Effector memory CD4-positive, alpha-beta T cell (primary cell): ENCODE measurements at regions not wholly inside any gene's neighbourhood (a gene's known extent, or its start where the extent isn't known, plus 50 kb on each side); places are given as distances from the start of the nearest gene placed in this dataset.

Source experiments
- DNase-seq, 3 donors: peaks; one replicate each; pipeline ENCODE4 v3.0.0-alpha.2; 2020
- H3K27ac ChIP-seq: 2 replicates; pipeline ENCODE4 v1.7.0; 2013; ENCODE audit warnings: mild to moderate bottlenecking, low read length, moderate library complexity; ENCODE audit not compliant: insufficient read depth, poor library complexity, severe bottlenecking
- H3K27me3 ChIP-seq: replicated peaks from 2 replicates; pipeline ENCODE4 v1.7.0; 2013; ENCODE audit warnings: mild to moderate bottlenecking, low read length; ENCODE audit not compliant: insufficient read depth, control insufficient read depth, poor library complexity, severe bottlenecking
- H3K36me3 ChIP-seq: 2 replicates; pipeline ENCODE4 v1.7.0; 2013; ENCODE audit warnings: mild to moderate bottlenecking, low read length, moderate library complexity; ENCODE audit not compliant: control insufficient read depth, insufficient read depth
- H3K4me1 ChIP-seq: 2 replicates; pipeline ENCODE4 v1.7.0; 2013; ENCODE audit warnings: low read length, mild to moderate bottlenecking; ENCODE audit not compliant: control insufficient read depth, insufficient read depth, poor library complexity, severe bottlenecking
- H3K4me3 ChIP-seq: 2 replicates; pipeline ENCODE4 v1.7.0; 2013; ENCODE audit warnings: low read length, low read depth, mild to moderate bottlenecking; ENCODE audit not compliant: insufficient read depth, poor library complexity, severe bottlenecking
- H3K9me3 ChIP-seq: 2 replicates; pipeline ENCODE4 v1.7.0; 2013; ENCODE audit warnings: mild to moderate bottlenecking, low read length, moderate library complexity; ENCODE audit not compliant: control insufficient read depth

GRCh38 chr4:178081896-178082295 lies 639.7 kb upstream of the AGA start:
- no peaks in the 10 kb centered on the region for H3K27me3 ChIP-seq
- H3K27ac ChIP-seq: no peak overlapping the region
- H3K9me3 ChIP-seq: no peaks in the 10 kb centered on the region
- H3K4me1 ChIP-seq: no peaks in the 10 kb centered on the region
- no peak overlapping the region for H3K4me3 ChIP-seq
- no peak for DNase-seq
- no peaks in the 10 kb centered on the region for H3K36me3 ChIP-seq

DNA sequence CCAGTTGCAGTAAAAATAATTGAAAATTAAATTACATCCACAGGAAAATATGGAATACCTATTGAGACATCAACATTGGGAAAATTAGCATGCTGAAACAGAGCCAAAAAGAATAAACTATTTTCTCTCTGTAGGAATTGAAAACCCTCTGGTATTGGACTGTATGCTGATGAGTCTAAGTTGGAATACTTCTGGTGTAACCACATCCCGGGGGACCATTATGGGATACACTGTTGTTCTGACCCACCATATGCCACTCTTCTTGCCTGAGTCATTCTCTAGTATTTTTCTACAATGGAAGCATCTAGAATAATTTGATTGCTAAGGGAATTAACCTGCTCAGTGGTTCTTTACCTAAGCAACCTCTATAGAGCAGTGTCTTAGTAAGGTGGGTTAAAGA lies 640.7 kb upstream of the AGA start:
- Histone ChIP-seq H3K27ac (no peak overlapping the region), H3K9me3 (no peaks in the 10 kb centered on the region), H3K27me3 (no peaks in the 10 kb centered on the region), H3K36me3 (no peaks in the 10 kb centered on the region), H3K4me3 (no peak overlapping the region), H3K4me1 (no peaks in the 10 kb centered on the region)
- DNase-seq: no peak

DNA sequence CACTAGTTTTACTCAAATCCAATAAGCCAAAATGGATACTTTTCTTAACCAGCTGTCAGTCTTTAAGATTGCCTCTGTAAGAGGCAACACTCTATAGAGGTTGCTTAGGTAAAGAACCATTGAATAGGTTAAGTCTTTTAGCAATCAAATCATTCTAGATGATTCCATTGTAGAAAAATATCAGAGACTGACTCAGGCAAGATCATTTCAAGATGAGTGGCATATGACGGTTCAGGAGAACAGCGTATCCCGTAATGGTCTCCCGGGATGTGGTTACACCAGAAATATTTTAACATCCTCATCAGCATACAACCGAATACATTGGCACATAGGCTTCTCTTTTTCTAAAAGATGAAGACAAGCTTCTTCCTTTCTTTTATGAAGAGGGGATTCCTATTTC lies 641.7 kb upstream of the AGA start:
- no peak overlapping the region for H3K27ac ChIP-seq

DNA sequence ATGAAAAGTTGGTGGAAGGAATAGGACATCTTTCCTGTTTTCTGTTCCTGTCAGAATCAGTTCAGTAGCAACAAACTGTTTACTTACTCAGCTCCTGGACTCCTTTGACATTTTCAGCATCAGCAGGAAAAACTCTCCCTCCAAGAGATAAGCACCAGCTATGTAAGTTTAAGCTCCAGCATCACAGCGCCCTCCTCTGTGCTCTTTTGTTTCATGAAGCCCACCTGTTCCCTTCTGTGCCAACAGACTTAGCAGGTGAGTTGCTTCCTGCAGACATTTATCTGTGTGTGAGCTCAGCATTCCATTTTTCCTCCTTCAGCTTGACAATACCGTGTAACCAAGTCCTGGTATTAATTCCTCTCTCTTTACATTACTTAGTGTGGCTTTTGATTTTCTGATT lies 644.1 kb upstream of the AGA start:
- Histone ChIP-seq H3K27ac (no peak overlapping the region), H3K4me3 (no peak overlapping the region), H3K9me3 (no peaks in the 10 kb centered on the region), H3K4me1 (no peaks in the 10 kb centered on the region), H3K27me3 (no peaks in the 10 kb centered on the region), H3K36me3 (no peaks in the 10 kb centered on the region)
- DNase-seq: no peak

More for the DNA sequence above, 641.7 kb upstream of the AGA start:
- H3K4me3 ChIP-seq: no peak overlapping the region
- no peak for DNase-seq
- no peaks in the 10 kb centered on the region for H3K36me3 ChIP-seq
- H3K4me1 ChIP-seq: no peaks in the 10 kb centered on the region
- no peaks in the 10 kb centered on the region for H3K27me3 ChIP-seq
- no peaks in the 10 kb centered on the region for H3K9me3 ChIP-seq

DNA sequence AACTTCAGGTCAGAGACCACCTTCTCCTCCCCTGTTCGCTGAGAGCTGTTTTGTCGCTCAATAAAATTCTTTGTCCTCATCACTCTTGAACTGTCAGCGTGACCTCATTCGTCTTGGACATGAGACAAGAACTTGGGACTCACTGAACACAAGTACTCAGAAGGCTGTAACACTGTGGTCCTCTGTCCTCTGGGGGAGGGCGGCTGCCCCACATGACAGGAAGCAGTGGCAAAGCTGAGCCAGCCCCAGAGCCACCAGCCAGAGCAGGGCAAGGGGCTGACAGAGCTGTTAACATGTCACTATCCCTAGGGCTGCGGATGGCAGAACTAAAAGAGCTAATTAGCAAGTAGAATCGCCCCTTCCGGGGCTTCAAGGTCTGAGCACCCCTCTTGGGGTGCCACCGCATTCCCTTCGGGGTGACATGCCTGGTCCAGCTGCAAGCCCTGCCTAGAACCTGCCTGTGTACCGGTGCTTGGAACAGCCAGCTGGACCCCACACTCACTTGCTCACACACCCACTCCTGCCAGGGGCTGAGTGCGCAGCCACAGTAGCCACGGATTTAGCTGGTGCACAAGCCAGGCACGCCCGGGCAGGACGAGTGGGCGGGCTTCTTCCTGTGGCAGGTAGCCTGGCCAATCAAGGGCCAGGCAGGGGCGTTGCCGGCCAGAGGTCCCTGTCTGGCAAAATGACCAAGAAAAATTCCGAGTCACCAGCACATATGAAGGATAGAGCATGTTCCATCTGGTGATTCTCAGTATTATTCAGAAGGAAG lies 648.6 kb upstream of the AGA start:
- no peak overlapping the region for H3K27ac ChIP-seq
- no peak for DNase-seq
- H3K4me1 ChIP-seq: no peaks in the 10 kb centered on the region
- no peaks in the 10 kb centered on the region for H3K27me3 ChIP-seq
- H3K36me3 ChIP-seq: no peaks in the 10 kb centered on the region
- H3K4me3 ChIP-seq: no peak overlapping the region
- H3K9me3 ChIP-seq: no peaks in the 10 kb centered on the region

- no peak for DNase-seq
- no peak overlapping the region for H3K27ac ChIP-seq
- no peaks in the 10 kb centered on the region for H3K36me3 ChIP-seq
- H3K4me3 ChIP-seq: no peak overlapping the region
- no peaks in the 10 kb centered on the region for H3K27me3 ChIP-seq
- no peaks in the 10 kb centered on the region for H3K9me3 ChIP-seq
- H3K4me1 ChIP-seq: no peaks in the 10 kb centered on the region
Measured at GRCh38 chr4:178102139-178102538, 659.9 kb upstream of the AGA start.

- Histone ChIP-seq H3K4me1 (no peaks in the 10 kb centered on the region), H3K9me3 (no peaks in the 10 kb centered on the region)
Measured at GRCh38 chr4:178105242-178105641, 663.0 kb upstream of the AGA start.

GRCh38 chr4:178136736-178137345 lies 694.6 kb upstream of the AGA start:
- H3K27ac ChIP-seq: no peak overlapping the region
- no peaks in the 10 kb centered on the region for H3K36me3 ChIP-seq
- no peaks in the 10 kb centered on the region for H3K9me3 ChIP-seq
- no peak overlapping the region for H3K4me3 ChIP-seq
- no peaks in the 10 kb centered on the region for H3K27me3 ChIP-seq
- no peak for DNase-seq
- no peaks in the 10 kb centered on the region for H3K4me1 ChIP-seq

More at GRCh38 chr4:178105242-178105641, 663.0 kb upstream of the AGA start:
- Histone ChIP-seq H3K27ac (no peak overlapping the region), H3K27me3 (no peaks in the 10 kb centered on the region), H3K4me3 (no peak overlapping the region), H3K36me3 (no peaks in the 10 kb centered on the region)
- DNase-seq: no peak

DNA sequence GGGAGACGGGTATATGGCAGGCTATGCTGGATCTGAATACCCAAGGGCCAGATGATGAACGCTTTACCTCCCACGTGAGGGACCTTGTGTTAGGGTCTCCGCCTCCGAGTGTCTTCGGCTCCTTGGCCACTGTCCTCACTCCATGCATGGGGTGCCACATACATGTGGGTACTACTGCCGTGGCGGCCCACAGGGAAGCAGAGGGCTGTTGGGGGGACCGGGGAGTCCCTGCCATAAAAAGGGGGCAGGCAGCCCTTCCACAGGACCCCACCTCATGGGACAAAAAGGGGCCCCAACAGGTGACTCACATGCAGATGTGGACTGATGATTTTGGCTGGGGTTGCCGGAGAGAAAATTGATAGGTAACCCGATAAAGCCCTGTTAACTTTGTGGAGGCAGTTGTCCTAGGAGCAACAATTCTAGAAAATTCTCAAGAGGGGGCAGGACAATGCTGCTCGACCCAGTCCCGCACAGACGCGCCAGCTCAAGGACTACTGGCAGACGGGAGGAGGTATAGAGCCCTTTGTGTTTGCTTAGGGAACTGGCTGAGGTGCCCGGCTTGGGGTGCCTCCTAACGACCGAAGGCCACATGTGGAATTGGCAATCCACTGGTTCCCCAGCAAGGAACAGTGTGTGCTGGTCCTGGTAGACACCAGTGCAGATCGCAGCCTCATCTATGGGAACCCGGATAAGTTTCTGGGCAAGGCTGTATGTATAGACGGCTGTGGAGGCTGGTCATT lies 695.7 kb upstream of the AGA start:
- Histone ChIP-seq H3K4me3 (no peak overlapping the region), H3K27ac (no peak overlapping the region), H3K4me1 (no peaks in the 10 kb centered on the region), H3K27me3 (no peaks in the 10 kb centered on the region), H3K9me3 (no peaks in the 10 kb centered on the region), H3K36me3 (no peaks in the 10 kb centered on the region)
- DNase-seq: no peak

DNA sequence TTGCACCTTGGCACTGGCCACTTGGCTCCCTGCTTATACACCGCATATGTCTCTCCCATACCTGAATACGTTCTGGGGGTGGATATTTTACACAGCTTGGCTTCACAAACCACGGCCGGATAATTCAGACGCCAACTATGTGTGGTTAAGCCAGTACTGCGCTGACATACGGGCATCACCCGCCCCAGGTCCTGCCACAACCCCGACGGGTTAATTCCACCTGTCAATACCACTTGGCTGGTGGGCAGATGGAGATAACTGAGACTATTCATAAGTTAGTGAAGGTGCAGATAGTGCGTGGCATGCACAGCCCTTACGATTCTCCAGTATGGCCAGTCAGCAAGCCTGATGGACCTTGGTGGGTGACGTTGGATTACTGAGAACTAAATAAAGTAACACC lies 696.3 kb upstream of the AGA start:
- no peaks in the 10 kb centered on the region for H3K36me3 ChIP-seq
- DNase-seq: no peak
- no peaks in the 10 kb centered on the region for H3K4me1 ChIP-seq
- no peaks in the 10 kb centered on the region for H3K27me3 ChIP-seq
- H3K27ac ChIP-seq: no peak overlapping the region
- H3K4me3 ChIP-seq: no peak overlapping the region
- no peaks in the 10 kb centered on the region for H3K9me3 ChIP-seq
